Sigmoid colon (tissue), 4 donors: ENCODE measurements at regions not wholly inside any gene's neighbourhood (a gene's known extent, or its start where the extent isn't known, plus 50 kb on each side); places are given as distances from the start of the nearest gene placed in this dataset.

Source experiments
- CTCF ChIP-seq, 4 experiments: fragments of 450-650 bp in 3 of 4; fragments of 200-600 bp in 1 of 4; IDR thresholded peaks; one replicate each; pipeline ENCODE4 v1.5.1; 2016 to 2019; ENCODE audit warnings: antibody characterized with exemption in 4 of 4, mild to moderate bottlenecking in 3 of 4, moderate library complexity in 2 of 4
- EP300 ChIP-seq, 4 donors: sonication (generic); formaldehyde crosslinking; IDR thresholded peaks; one replicate each; pipeline ENCODE4 v1.6.1; 2017; ENCODE audit warnings: antibody characterized with exemption in 4 of 4

- no peak for TF ChIP-seq CTCF (IDR thresholded peaks at IDR 0.05)
- TF ChIP-seq EP300 (IDR thresholded peaks at IDR 0.05), result no peak
Observed at GRCh38 chr2:4668381-4668780, 965.0 kb downstream of the DCDC2C start.
